Left renal pelvis (tissue), 4 donors: ENCODE measurements at regions not wholly inside any gene's neighbourhood (a gene's known extent, or its start where the extent isn't known, plus 50 kb on each side); places are given as distances from the start of the nearest gene placed in this dataset.

Experiments
- DNase-seq, 4 donors: peaks; one replicate each; pipeline ENCODE4 v3.0.0-alpha.2; 2013; ENCODE audit warnings: low read depth in 4 of 4, low spot score in 3 of 4

DNA sequence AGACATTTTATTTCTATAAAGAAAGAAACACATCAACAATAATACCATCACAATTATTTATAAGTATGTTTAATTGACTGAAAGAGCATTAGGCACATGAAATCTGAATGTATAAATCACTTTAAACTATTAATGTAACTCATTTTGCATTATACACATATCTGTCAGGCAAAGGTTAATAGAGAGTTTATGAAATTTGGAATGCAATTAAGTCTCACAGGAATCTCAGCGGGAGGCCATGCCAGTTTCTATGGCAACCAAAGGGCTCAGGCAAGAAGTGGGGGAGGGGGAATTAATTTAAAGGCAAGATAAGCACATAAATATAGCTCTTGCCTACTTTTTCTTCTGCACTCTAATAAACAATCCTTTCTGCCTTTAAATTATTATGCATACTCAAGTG lies 152.6 kb downstream of the SLC16A9 start:
- peak in 3 of 4 donors; percentile 24 to 39 (median 31) for DNase-seq

DNA sequence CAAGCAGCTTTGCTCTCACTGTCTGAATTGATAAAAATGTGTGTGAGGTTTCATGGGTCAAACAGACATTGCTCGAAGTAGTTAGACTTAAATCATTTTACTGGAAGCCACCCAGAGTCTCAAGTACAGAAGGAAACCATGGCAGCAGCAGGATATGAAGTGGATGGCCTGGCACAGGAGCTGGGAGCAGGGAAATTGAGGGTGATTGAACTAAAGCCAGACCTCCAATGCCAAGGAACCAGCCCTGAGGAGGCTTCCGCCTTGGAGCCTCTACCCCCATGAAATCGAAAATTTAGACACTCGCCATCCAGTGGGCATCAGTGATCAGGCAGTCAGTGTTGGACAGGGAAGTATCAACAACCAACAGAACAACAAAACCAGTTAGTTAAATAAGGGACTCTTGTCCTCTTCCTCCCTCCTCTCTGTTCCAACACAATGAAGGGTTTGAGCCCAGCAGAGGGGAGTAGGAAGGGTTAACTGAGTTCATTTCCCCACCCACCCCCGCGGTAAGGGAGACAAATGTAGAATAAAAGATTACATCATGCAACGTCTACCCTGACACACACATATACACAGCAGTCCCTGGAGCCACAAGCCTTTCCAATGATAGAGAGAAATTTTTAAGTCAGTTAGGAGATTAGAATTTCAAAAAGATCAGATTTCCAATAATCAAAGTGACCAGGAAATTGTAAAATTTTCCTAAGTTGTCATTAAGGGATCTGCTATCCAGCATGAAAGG lies 156.3 kb downstream of the SLC16A9 start:
- DNase-seq = no peak

GRCh38 chr10:59550061-59550460 lies 159.6 kb downstream of the SLC16A9 start:
- DNase-seq = no peak

GRCh38 chr10:59538623-59539022 lies 171.0 kb downstream of the SLC16A9 start:
- DNase-seq = no peak

DNA sequence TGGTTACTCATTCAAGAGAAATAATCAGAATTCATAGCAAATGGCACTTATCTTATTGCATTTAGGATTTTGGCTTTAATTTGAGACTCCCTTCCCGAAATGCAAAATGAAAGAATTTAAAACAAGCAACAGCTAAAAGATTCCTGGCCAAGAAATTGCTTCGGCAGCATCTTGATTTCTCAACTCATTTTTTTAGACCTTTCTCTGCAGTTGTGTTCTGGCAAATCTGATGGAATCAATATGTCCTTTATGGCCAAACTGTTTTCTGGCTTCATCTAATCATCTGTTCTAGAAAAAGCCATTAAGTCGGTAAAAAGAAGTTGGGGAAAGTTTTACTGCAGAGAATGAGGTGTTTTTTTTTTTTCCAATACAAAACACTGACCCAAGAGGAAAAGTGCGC lies 172.1 kb downstream of the SLC16A9 start:
- DNase-seq = no peak

DNA sequence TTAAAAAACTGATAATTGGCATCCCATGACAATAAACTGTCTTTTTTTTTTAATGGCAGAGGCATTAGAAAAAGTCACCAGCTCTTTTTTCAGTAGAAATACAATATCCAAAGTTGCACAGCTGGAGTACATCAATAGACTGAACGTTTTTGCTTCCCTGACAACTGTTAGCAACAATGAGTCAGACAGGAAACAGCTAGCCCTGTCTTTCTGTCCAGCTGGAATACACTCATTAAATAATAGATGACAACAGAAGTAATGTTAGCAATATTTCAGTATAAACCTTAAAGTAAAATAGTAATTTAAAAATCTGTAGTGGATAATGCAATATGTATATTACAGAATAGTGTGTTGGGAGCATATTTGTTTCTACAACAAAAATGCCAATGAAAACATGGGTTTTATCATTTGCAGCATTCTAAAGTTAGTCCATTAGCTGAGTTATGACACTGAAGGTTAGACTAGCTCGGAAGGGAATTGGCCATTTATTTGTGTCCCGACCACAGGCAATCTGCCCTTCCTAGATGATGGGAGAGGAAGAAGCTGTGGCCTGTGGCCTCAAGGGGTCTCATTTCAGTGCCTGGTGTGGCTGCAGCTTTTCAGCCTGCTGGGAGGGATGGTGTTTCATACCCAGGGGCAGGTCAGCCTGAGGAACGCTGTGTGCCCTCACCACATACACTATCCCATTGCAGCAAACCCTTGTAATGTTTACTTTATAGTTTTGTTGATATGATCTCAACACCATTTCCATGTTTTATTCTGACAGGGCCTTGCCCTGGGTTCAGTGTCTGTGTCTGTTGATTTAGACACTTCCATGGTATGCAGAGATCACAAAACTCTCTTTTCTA lies 173.3 kb downstream of the SLC16A9 start:
- peak; percentile 41 to 61 (median 55) for DNase-seq

DNA sequence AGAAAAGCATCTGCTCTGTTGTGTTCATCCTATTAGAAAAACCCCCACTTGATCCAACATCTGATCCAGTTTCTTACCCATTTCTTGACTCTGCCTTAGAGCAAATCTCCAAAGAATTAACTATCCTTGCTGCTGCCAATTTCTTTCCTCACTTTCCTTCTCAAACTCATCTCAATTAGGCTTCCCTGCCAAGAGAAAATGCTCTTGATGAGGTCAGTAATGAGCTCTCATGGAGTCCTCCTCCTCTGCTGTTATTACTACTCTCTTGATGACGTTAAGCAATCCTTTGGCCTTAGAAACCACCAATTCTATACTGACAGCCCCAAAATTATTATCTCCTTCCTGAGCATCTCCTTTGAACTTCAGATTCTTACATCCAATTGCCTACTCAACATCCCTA lies 162.0 kb upstream of the FAM13C start:
- DNase-seq = no peak

DNA sequence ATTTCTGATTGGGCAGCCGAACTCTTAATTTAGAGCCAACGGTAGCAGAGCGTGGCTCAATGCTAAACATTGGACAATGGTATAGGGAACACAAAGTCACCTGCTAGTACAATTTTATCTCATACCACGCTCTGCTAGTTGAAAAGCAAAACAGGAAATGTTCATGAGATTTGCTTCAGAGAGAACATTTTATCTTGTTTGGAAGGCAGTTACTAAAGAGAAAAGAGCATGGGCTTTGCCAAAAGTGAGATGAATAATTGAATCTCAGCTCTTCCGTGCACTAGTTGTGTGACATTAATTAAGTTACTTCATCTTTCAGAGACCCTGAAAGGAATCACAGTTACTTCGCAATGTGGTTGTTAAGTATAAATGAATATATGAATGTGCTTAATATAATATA lies 161.5 kb upstream of the FAM13C start:
- no peak for DNase-seq

DNA sequence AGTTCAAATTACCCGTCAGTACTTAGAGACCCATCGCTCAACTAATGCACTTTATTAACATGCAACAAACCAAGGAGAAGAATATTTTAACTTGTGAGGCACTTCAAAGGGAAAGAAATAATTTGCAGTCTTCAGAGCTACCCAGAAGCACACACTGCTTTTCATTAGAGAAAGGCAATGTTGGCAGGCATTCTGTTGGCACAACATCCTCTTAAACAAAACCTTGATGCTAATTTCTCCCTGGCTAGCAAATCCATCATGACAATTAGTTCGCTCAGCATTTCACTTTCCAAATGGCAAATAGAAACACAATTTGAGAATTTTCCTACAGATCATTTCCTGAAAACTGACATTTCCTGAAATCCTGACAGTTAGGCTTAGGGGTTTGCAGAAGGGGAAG lies 155.6 kb upstream of the FAM13C start:
- DNase-seq = no peak

- DNase-seq = no peak
Measured at GRCh38 chr10:59517341-59517899, 155.1 kb upstream of the FAM13C start.

GRCh38 chr10:59513558-59513957 lies 151.2 kb upstream of the FAM13C start:
- no peak for DNase-seq

DNA sequence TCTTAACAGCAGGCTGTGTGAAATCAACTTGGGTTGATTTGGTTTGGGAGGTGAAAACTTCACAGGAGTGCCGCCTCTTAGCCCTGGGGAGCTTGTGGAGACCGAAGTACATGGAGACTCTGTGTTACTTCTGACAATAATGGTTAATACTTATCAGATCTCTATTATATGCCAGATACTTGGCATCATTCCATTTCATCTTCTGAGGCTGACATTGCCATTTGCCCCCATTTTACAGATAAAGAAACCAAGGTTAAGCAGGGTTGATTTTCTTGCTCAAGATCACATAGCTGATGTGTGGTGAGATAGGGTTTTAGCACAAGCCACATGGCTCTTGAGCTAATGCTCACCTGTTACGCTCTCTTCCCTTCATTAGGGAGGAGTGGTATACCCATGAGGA lies 150.6 kb upstream of the FAM13C start:
- DNase-seq = no peak

GRCh38 chr10:59508956-59509355 lies 146.6 kb upstream of the FAM13C start:
- no peak for DNase-seq

DNA sequence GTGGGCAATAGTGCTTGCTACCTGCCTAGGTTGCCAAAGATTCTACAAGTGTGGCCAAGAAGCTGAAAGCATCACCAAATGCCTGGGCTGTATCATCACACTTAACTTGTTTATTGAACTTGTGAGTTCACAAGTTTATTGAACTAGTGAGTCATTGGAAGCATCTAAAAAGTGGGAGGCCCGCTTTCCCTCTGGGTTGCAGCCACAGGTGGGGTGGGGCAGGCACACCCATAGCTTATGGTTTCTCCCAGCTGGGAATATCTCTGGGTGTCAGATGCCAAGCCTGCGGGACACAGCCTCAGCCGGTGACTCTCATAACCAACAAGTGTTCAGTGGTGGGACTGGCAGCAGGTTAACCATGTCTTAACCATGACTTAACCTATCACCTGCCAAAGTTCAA lies 145.9 kb upstream of the FAM13C start:
- no peak for DNase-seq

DNA sequence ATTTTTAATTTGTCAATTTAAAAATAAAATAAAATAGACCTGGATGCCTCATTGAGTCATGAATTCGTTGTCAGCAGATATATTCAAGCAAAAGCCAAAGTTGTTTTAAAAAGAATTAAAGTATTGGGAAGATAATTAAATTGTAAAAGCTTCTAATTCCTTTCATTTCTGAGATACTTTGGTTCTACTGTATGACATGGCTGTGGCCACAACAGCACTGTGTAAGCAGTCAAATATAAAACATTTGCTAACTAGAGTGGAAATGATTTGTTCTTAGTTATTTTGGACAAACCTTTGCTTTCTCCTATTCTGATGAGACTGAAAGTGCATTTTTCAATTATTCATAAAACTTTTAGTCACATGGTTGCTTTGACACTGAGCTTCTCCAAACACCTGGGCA lies 143.6 kb upstream of the FAM13C start:
- no peak for DNase-seq

GRCh38 chr10:59499460-59499859 lies 137.1 kb upstream of the FAM13C start:
- DNase-seq = no peak

GRCh38 chr10:59493017-59493416 lies 130.7 kb upstream of the FAM13C start:
- no peak for DNase-seq

DNA sequence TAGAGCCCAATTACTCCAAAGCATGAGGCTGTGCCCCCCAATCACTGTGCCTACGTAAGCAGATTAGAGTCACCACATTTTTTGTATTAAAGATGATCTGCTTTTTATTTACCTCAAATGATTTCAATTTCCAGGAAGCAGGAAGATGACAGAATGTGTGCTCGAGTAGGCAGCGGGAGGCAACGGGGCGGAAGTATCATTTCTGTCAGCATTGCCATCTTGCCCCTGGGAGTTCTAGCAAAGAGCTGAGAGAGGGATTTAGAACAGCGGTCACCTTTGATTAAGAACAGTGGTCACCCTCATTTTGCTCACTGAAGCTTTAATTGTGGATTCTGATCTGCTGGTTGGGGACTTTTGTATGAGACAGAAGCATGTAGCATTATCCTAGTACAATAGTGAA lies 117.1 kb upstream of the FAM13C start:
- DNase-seq = no peak

DNA sequence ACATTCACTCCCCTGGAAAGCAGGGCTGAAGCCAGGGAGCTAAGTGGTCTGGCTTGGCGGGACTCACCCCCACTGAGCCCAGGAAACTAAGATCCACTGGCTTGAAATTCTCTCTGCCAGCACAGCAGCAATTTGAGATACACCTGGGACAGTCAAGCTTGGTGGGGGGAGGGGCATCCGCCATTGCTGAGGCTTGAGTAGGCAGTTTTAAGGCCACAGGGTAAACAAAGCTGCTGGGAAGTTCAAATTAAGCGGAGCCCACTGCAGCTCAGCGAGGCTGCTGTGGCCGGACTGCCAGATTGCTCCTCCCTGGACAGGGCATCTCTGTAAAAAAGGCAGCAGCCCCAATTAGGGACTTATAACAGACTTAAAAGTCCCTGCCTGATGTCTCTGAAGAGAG lies 108.2 kb upstream of the FAM13C start:
- DNase-seq = no peak

GRCh38 chr10:59465088-59465487 lies 102.7 kb upstream of the FAM13C start:
- no peak for DNase-seq

GRCh38 chr10:59464483-59464882 lies 102.1 kb upstream of the FAM13C start:
- DNase-seq = no peak

GRCh38 chr10:59463909-59464308 lies 101.6 kb upstream of the FAM13C start:
- DNase-seq = no peak
